T-helper 1 cell treated with Interleukin-12 subunit alpha and Interleukin-12 subunit beta and Interleukin-4 antibody, amounts not matched to agents 30 μg/mL and 1 μg/mL, for 36 hours (primary cell): ENCODE measurements at regions not wholly inside any gene's neighbourhood (a gene's known extent, or its start where the extent isn't known, plus 50 kb on each side); places are given as distances from the start of the nearest gene placed in this dataset.

Source experiments
- H3K27ac Mint-ChIP-seq: one replicate; pipeline ENCODE4 v1.8.0; 2021; ENCODE audit warnings: mild to moderate bottlenecking, mixed read lengths
- H3K27me3 Mint-ChIP-seq: one replicate; pipeline ENCODE4 v1.8.0; 2021; ENCODE audit warnings: low read depth, mixed read lengths
- H3K36me3 Mint-ChIP-seq: one replicate; pipeline ENCODE4 v1.8.0; 2021; ENCODE audit warnings: low read depth, mixed read lengths
- H3K4me1 Mint-ChIP-seq: one replicate; pipeline ENCODE4 v1.8.0; 2021; ENCODE audit warnings: low read depth, mixed read lengths
- H3K4me3 Mint-ChIP-seq: one replicate; pipeline ENCODE4 v1.8.0; 2021; ENCODE audit warnings: mild to moderate bottlenecking, moderate library complexity, mixed read lengths
- H3K9me3 Mint-ChIP-seq: one replicate; pipeline ENCODE4 v1.8.0; 2021; ENCODE audit warnings: mixed read lengths

DNA sequence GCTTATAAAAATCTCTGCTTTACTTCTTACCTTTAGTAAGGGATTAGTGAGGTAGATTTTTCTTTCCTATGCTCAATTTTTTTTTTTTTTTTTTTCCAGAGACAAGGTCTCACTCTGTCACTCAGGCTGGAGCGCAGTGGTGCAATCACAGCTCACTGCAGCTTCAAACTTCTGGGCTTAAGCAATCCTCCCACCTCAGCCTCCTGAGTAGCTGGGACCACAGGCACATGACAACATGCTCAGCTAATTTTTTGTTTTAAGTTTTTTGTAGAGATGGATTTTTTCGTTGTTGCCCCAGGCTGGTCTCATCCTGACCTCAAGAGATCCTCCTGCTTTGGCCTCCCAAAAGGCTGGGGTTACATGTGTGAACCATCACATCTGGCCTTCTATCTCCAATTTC, 58.9 kb upstream of the RREB1 start:
- H3K27me3 Mint-ChIP-seq, result peaks cover 71% of the 10 kb centered on the region

DNA sequence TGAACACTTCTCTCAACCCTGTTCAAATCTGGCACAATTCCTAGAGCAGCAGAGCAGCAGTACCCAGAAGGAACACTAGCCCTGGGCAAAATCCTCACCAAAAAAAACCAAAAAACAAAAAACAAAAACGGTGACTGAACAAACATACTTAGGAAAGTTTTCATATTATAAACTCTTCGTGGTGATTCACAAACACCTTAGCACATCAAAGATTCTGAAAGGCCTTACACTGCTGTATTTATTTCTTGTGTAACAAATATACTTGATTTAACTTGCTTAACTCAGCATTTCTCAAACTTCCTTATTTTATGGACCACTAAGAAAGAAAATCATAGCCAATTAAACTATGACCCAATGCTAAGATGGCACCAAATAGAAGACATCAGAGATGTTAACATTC, 57.8 kb upstream of the RREB1 start:
- H3K4me1 Mint-ChIP-seq, result peaks cover 7% of the 10 kb centered on the region
- H3K9me3 Mint-ChIP-seq, result no peaks in the 10 kb centered on the region
- no peak overlapping the region for H3K4me3 Mint-ChIP-seq
- H3K27me3 Mint-ChIP-seq, result peaks cover 74% of the 10 kb centered on the region
- H3K36me3 Mint-ChIP-seq, result no peaks in the 10 kb centered on the region
- no peak overlapping the region for H3K27ac Mint-ChIP-seq

More for the DNA sequence above, 58.9 kb upstream of the RREB1 start:
- Mint-ChIP-seq H3K4me3 (no peak overlapping the region), H3K4me1 (peaks cover 7% of the 10 kb centered on the region), H3K27ac (no peak overlapping the region), H3K9me3 (no peaks in the 10 kb centered on the region), H3K36me3 (no peaks in the 10 kb centered on the region)

- peaks cover 7% of the 10 kb centered on the region for H3K4me1 Mint-ChIP-seq
- peaks cover 63% of the 10 kb centered on the region for H3K27me3 Mint-ChIP-seq
- H3K9me3 Mint-ChIP-seq, result no peaks in the 10 kb centered on the region
- no peak overlapping the region for H3K4me3 Mint-ChIP-seq
- H3K27ac Mint-ChIP-seq, result no peak overlapping the region
- H3K36me3 Mint-ChIP-seq, result no peaks in the 10 kb centered on the region
These were observed 56.6 kb upstream of the RREB1 start for GRCh38 chr6:7050872-7051779.

GRCh38 chr6:7051780-7052442, 55.9 kb upstream of the RREB1 start:
- H3K36me3 Mint-ChIP-seq, result no peaks in the 10 kb centered on the region

DNA sequence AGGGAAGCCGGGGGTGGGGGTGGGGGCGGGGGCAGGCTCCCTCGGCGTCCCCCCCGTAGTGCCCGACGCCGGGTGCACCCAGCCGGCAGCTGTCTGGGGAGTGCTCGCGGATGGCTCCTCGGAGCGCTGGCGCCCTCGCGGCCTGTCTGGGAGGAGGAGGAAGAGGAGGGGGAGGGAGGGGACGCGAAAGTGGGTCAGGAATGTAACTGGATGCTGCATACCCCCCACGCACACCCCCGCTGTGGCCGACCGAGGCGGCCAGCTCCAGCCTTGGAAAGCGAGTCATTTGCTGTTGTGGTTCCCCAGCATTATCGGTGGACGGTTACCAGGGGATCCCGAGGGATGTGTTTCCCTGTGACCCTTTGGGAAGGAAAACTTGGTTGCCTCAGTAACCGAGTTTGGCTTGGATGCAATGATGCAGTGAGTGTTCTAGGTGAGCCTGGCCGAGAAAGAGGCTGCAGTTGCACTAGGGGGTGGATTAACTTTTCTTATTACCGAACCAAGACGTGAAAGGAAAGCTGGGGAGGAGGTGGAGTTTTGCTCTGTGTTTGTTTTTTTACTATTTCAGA, 55.2 kb upstream of the RREB1 start:
- H3K9me3 Mint-ChIP-seq, result no peaks in the 10 kb centered on the region
- peaks cover 66% of the 10 kb centered on the region for H3K27me3 Mint-ChIP-seq
- peaks cover 7% of the 10 kb centered on the region for H3K4me1 Mint-ChIP-seq
- no peak overlapping the region for H3K27ac Mint-ChIP-seq
- H3K4me3 Mint-ChIP-seq, result no peak overlapping the region
- no peaks in the 10 kb centered on the region for H3K36me3 Mint-ChIP-seq

More at GRCh38 chr6:7051780-7052442, 55.9 kb upstream of the RREB1 start:
- H3K27me3 Mint-ChIP-seq, result peaks cover 67% of the 10 kb centered on the region
- H3K4me3 Mint-ChIP-seq, result no peak overlapping the region
- peaks cover 7% of the 10 kb centered on the region for H3K4me1 Mint-ChIP-seq
- no peak overlapping the region for H3K27ac Mint-ChIP-seq
- no peaks in the 10 kb centered on the region for H3K9me3 Mint-ChIP-seq

GRCh38 chr6:7053125-7053774, 54.5 kb upstream of the RREB1 start:
- Mint-ChIP-seq H3K36me3 (no peaks in the 10 kb centered on the region), H3K9me3 (no peaks in the 10 kb centered on the region), H3K27ac (no peak overlapping the region), H3K4me3 (no peak overlapping the region), H3K27me3 (peaks cover 62% of the 10 kb centered on the region), H3K4me1 (peaks cover 10% of the 10 kb centered on the region)
